DOHH2 (cell line): ENCODE measurements at regions not wholly inside any gene's neighbourhood (a gene's known extent, or its start where the extent isn't known, plus 50 kb on each side); places are given as distances from the start of the nearest gene placed in this dataset.

Source experiments
- H3F3A ChIP-seq: fragments of 200-600 bp; sonication (generic), shearing (Covaris generic); 2 replicates; pipeline ENCODE4 v1.6.0; 2016; ENCODE audit warnings: antibody characterized with exemption, mild to moderate bottlenecking; ENCODE audit not compliant: control insufficient read depth, insufficient read depth
- H3K27ac ChIP-seq: fragments of 200-600 bp; sonication (generic); 2 replicates; pipeline ENCODE4 v1.5.1; 2014; ENCODE audit warnings: low read depth, mild to moderate bottlenecking, low read length, moderate library complexity
- H3K27me3 ChIP-seq: fragments of 200-600 bp; sonication (generic); 2 replicates; pipeline ENCODE4 v1.6.1; 2014; ENCODE audit warnings: mild to moderate bottlenecking, low read length, mixed read lengths; ENCODE audit not compliant: control insufficient read depth
- H3K36me3 ChIP-seq: fragments of 200-600 bp; sonication (generic); 2 replicates; pipeline ENCODE4 v1.6.1; 2014; ENCODE audit warnings: mild to moderate bottlenecking, low read length, moderate library complexity, mixed read lengths; ENCODE audit not compliant: control insufficient read depth
- H3K4me1 ChIP-seq: fragments of 200-600 bp; sonication (generic); 2 replicates; pipeline ENCODE4 v1.6.1; 2014; ENCODE audit warnings: mild to moderate bottlenecking, low read length, mixed read lengths; ENCODE audit not compliant: control insufficient read depth
- H3K4me2 ChIP-seq: fragments of 200-600 bp; sonication (generic); 2 replicates; pipeline ENCODE4 v1.6.0; 2014; ENCODE audit warnings: mild to moderate bottlenecking, low read length, moderate library complexity
- H3K4me3 ChIP-seq: fragments of 200-600 bp; sonication (generic); 2 replicates; pipeline ENCODE4 v1.5.1; 2014; ENCODE audit warnings: mild to moderate bottlenecking, low read length, mixed read lengths
- H3K79me2 ChIP-seq: fragments of 200-600 bp; sonication (generic); 2 replicates; pipeline ENCODE4 v1.6.1; 2014; ENCODE audit warnings: mild to moderate bottlenecking, low read length, mixed read lengths; ENCODE audit not compliant: control insufficient read depth
- H3K9me2 ChIP-seq: fragments of 200-600 bp; sonication (generic); replicated peaks from 2 replicates; pipeline ENCODE4 v1.6.1; 2014; ENCODE audit warnings: mild to moderate bottlenecking, low read length, mixed read lengths; ENCODE audit not compliant: control insufficient read depth
- H3K9me3 ChIP-seq: fragments of 200-600 bp; sonication (generic); 2 replicates; pipeline ENCODE4 v1.6.1; 2014; ENCODE audit warnings: antibody characterized with exemption, low read length, mixed read lengths; ENCODE audit not compliant: control insufficient read depth, insufficient read depth
- H4K20me1 ChIP-seq: fragments of 200-600 bp; sonication (generic); 2 replicates; pipeline ENCODE4 v1.6.0; 2014; ENCODE audit warnings: low read depth, mild to moderate bottlenecking, antibody characterized with exemption, low read length, moderate library complexity; ENCODE audit not compliant: control insufficient read depth, insufficient read depth
- EZH2phosphoT487 ChIP-seq: fragments of 200-600 bp; sonication (generic); IDR thresholded peaks from 2 replicates; pipeline ENCODE4 v1.6.1; 2017; ENCODE audit warnings: borderline replicate concordance, mild to moderate bottlenecking, antibody characterized with exemption, low read length, moderate library complexity, mixed read lengths
- TF ChIP-seq, protein P1 (sequence below): fragments of 200-600 bp; sonication (generic); IDR thresholded peaks from one replicate; pipeline ENCODE4 v1.5.1; 2014; ENCODE audit warnings: antibody characterized with exemption, mild to moderate bottlenecking, low read depth, low read length; ENCODE audit not compliant: poor library complexity, severe bottlenecking

DNA sequence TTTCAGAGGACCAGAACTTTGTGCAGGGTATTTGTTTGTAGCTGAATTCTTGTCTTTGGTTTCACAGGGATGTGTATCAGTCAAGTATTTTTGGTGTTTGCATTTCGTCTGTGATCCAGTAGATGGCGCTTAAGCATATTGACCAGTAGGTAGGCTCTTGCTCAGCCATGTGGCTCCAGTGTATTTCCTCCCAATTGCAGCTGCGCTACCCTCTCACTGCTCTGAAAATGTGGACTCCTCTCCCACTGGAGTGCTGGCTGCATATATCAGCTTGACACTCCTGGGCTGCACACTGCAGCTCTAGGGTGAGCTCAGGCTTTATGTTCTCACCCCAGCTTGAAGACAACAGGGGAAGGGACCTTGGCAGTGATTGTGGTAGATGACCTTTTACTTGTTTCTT is 1264.3 kb upstream of the ALCAM start:
- H3K4me2 ChIP-seq = no peak overlapping the region; the same call in 1 of the 2 replicates
- H3K79me2 ChIP-seq = no peaks in the 10 kb centered on the region
- H3K9me2 ChIP-seq = no peaks in the 10 kb centered on the region
- H3K27ac ChIP-seq = no peak overlapping the region
- no peak for TF ChIP-seq EZH2phosphoT487
- TF ChIP-seq, protein P1, sequence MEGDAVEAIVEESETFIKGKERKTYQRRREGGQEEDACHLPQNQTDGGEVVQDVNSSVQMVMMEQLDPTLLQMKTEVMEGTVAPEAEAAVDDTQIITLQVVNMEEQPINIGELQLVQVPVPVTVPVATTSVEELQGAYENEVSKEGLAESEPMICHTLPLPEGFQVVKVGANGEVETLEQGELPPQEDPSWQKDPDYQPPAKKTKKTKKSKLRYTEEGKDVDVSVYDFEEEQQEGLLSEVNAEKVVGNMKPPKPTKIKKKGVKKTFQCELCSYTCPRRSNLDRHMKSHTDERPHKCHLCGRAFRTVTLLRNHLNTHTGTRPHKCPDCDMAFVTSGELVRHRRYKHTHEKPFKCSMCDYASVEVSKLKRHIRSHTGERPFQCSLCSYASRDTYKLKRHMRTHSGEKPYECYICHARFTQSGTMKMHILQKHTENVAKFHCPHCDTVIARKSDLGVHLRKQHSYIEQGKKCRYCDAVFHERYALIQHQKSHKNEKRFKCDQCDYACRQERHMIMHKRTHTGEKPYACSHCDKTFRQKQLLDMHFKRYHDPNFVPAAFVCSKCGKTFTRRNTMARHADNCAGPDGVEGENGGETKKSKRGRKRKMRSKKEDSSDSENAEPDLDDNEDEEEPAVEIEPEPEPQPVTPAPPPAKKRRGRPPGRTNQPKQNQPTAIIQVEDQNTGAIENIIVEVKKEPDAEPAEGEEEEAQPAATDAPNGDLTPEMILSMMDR = peak; percentile 79
- H3K9me3 ChIP-seq = no peaks in the 10 kb centered on the region
- no peaks in the 10 kb centered on the region for H4K20me1 ChIP-seq
- no peaks in the 10 kb centered on the region for H3K27me3 ChIP-seq
- H3F3A ChIP-seq = no peaks in the 10 kb centered on the region
- H3K4me1 ChIP-seq = peaks cover 3% of the 10 kb centered on the region; the same call in 1 of the 2 replicates
- no peak overlapping the region for H3K4me3 ChIP-seq
- H3K36me3 ChIP-seq = no peaks in the 10 kb centered on the region

DNA sequence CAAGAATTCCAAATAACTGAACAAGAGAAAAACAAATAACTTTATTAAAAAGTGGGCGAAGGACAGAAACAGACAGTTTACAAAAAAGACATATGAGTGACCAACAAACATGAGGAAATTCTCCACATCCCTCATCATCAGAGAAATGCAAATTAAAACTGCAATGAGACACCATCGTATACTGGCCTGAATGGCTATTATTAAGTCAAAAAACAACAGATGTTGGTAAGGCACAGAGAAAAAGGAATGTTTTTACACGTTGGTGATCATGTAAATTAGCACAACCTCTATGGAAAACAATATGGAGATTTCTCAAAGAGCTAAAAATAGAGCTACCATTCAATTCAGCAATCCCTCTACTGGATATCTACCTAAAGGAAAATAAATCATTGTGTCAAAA is 1260.4 kb upstream of the ALCAM start:
- H3F3A ChIP-seq = no peaks in the 10 kb centered on the region

DNA sequence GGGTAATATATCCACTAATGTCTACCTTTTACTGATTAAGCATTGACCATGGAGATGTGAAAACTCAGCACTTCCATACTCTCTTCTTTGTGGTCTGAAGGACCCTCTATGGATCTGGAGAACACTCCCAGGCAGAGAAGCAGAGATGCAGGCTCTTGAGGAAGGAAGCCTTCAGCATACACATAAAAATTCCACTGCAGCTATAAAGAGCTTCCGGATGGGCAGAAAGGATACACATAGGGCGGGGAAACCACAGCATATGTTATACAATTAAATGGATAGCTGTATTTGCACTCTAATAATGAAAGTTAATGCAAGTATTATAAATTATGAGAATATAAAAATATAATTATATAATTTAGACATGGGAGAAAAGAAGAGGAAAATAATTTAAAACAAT is 1258.2 kb upstream of the ALCAM start:
- no peak for TF ChIP-seq EZH2phosphoT487
- TF ChIP-seq, protein P1 = no peak
- Histone ChIP-seq H3K9me2 (no peaks in the 10 kb centered on the region), H3K9me3 (no peaks in the 10 kb centered on the region), H3K4me3 (no peak overlapping the region), H3K79me2 (no peaks in the 10 kb centered on the region), H3K36me3 (no peaks in the 10 kb centered on the region), H3K4me1 (no peaks in the 10 kb centered on the region), H4K20me1 (no peaks in the 10 kb centered on the region), H3F3A (no peaks in the 10 kb centered on the region), H3K27me3 (no peaks in the 10 kb centered on the region), H3K4me2 (no peak overlapping the region), H3K27ac (no peak overlapping the region)

More for the DNA sequence above, 1260.4 kb upstream of the ALCAM start:
- no peak overlapping the region for H3K4me2 ChIP-seq
- no peaks in the 10 kb centered on the region for H3K27me3 ChIP-seq
- H3K4me3 ChIP-seq = no peak overlapping the region
- TF ChIP-seq, protein P1 = no peak
- no peak for TF ChIP-seq EZH2phosphoT487
- H4K20me1 ChIP-seq = no peaks in the 10 kb centered on the region
- H3K9me3 ChIP-seq = no peaks in the 10 kb centered on the region
- H3K9me2 ChIP-seq = no peaks in the 10 kb centered on the region
- peaks cover 3% of the 10 kb centered on the region; the same call in 1 of the 2 replicates for H3K4me1 ChIP-seq
- no peaks in the 10 kb centered on the region for H3K79me2 ChIP-seq
- H3K27ac ChIP-seq = no peak overlapping the region
- H3K36me3 ChIP-seq = no peaks in the 10 kb centered on the region
